WTC11 (cell line): ENCODE measurements at regions not wholly inside any gene's neighbourhood (a gene's known extent, or its start where the extent isn't known, plus 50 kb on each side); places are given as distances from the start of the nearest gene placed in this dataset.

Experiments
- ATAC-seq: fragments of 200-7000 bp; cut with Tn5 transposase; 2 replicates; pipeline ENCODE4 v1.10.0; 2021; ENCODE audit warnings: mild to moderate bottlenecking, moderate library complexity
- CTCF ChIA-PET: fragments of 300-600 bp; sonication (Branson Sonifier 250); formaldehyde crosslinking; loops from one replicate; lab custom pipeline; 2021; ENCODE audit warnings: antibody characterized with exemption; lab: Charles Lee
- POLR2A ChIA-PET: fragments of 350-600 bp; sonication (Branson Sonifier 250); formaldehyde crosslinking; loops from one replicate; lab custom pipeline; 2021; ENCODE audit warnings: antibody characterized with exemption; lab: Charles Lee
- DNase-seq: peaks from one replicate; pipeline ENCODE4 v3.0.0; 2021; ENCODE audit warnings: low spot score
- H3K27ac Mint-ChIP-seq: 2 replicates; pipeline ENCODE4 v1.8.0; 2021; ENCODE audit warnings: mixed read lengths
- H3K27me3 Mint-ChIP-seq: 2 replicates; pipeline ENCODE4 v1.8.0; 2021; ENCODE audit warnings: low read depth, mild to moderate bottlenecking, moderate library complexity, mixed read lengths
- H3K36me3 Mint-ChIP-seq: 2 replicates; pipeline ENCODE4 v1.8.0; 2021; ENCODE audit warnings: mixed read lengths
- H3K4me1 Mint-ChIP-seq: 2 replicates; pipeline ENCODE4 v1.8.0; 2022; ENCODE audit warnings: mixed read lengths
- H3K4me3 Mint-ChIP-seq: 2 replicates; pipeline ENCODE4 v1.8.0; 2021; ENCODE audit warnings: mild to moderate bottlenecking, moderate library complexity, mixed read lengths
- H3K9me3 Mint-ChIP-seq: 2 replicates; pipeline ENCODE4 v1.8.0; 2021; ENCODE audit warnings: mixed read lengths
- AFF4 ChIP-seq: sonication (generic); formaldehyde crosslinking; IDR thresholded peaks from 2 replicates; pipeline ENCODE4 v1.8.1; 2023; ENCODE audit warnings: mild to moderate bottlenecking, missing genetic modification reagents, borderline replicate concordance
- ARID4B ChIP-seq: sonication (generic); formaldehyde crosslinking; IDR thresholded peaks from 2 replicates; pipeline ENCODE4 v1.8.0; 2023; ENCODE audit warnings: missing genetic modification reagents, mild to moderate bottlenecking, borderline replicate concordance
- E2F5 ChIP-seq: sonication (generic); formaldehyde crosslinking; IDR thresholded peaks from 2 replicates; pipeline ENCODE4 v1.8.1; 2022; ENCODE audit warnings: mild to moderate bottlenecking, moderate library complexity, missing genetic modification reagents
- EMX1 ChIP-seq: fragments of 250-450 bp; sonication (Bioruptor Pico); IDR thresholded peaks from 2 replicates; pipeline ENCODE4 v1.8.0; 2021; ENCODE audit warnings: mild to moderate bottlenecking
- ERG ChIP-seq: fragments of 250-450 bp; sonication (Bioruptor Pico); IDR thresholded peaks from 2 replicates; pipeline ENCODE4 v1.8.0; 2021; ENCODE audit warnings: mild to moderate bottlenecking
- ESRRA ChIP-seq: sonication (generic); formaldehyde crosslinking; IDR thresholded peaks from 2 replicates; pipeline ENCODE4 v1.8.1; 2022; ENCODE audit warnings: mild to moderate bottlenecking, missing genetic modification reagents, borderline replicate concordance
- FOXJ3 ChIP-seq: sonication (generic); formaldehyde crosslinking; IDR thresholded peaks from 2 replicates; pipeline ENCODE4 v1.9.0; 2021; ENCODE audit warnings: missing genetic modification reagents, mild to moderate bottlenecking, borderline replicate concordance
- GABPB1 ChIP-seq: sonication (generic); formaldehyde crosslinking; IDR thresholded peaks from 2 replicates; pipeline ENCODE4 v1.8.1; 2023; ENCODE audit warnings: mild to moderate bottlenecking, missing genetic modification reagents
- GRHL2 ChIP-seq: fragments of 250-450 bp; sonication (Bioruptor Pico); IDR thresholded peaks from 2 replicates; pipeline ENCODE4 v1.8.0; 2022; ENCODE audit warnings: mild to moderate bottlenecking, moderate library complexity; ENCODE audit not compliant: insufficient replicate concordance, severe bottlenecking
- HMGA2 ChIP-seq: fragments of 250-450 bp; sonication (Bioruptor Pico); IDR thresholded peaks from 2 replicates; pipeline ENCODE4 v1.4.0; 2021; ENCODE audit warnings: mild to moderate bottlenecking, moderate library complexity
- IRF2 ChIP-seq: sonication (generic); formaldehyde crosslinking; IDR thresholded peaks from 2 replicates; pipeline ENCODE4 v1.8.0; 2022; ENCODE audit warnings: low read depth, missing genetic modification reagents, borderline replicate concordance
- JAZF1 ChIP-seq: fragments of 250-450 bp; sonication (Bioruptor Pico); IDR thresholded peaks from 2 replicates; pipeline ENCODE4 v1.9.0; 2021; ENCODE audit warnings: moderate library complexity, mild to moderate bottlenecking, inconsistent platforms
- MYBL2 ChIP-seq: sonication (generic); formaldehyde crosslinking; IDR thresholded peaks from 2 replicates; pipeline ENCODE4 v1.8.1; 2023; ENCODE audit warnings: mild to moderate bottlenecking, moderate library complexity, missing genetic modification reagents
- NFE2L1 ChIP-seq: sonication (generic); formaldehyde crosslinking; IDR thresholded peaks from 2 replicates; pipeline ENCODE4 v1.8.1; 2023; ENCODE audit warnings: missing genetic modification reagents
- NR1H2 ChIP-seq: sonication (generic); formaldehyde crosslinking; IDR thresholded peaks from 2 replicates; pipeline ENCODE4 v1.9.0; 2021; ENCODE audit warnings: mild to moderate bottlenecking, moderate library complexity, missing genetic modification reagents
- OVOL2 ChIP-seq: fragments of 250-450 bp; sonication (Bioruptor Pico); IDR thresholded peaks from 2 replicates; pipeline ENCODE4 v1.9.0; 2021; ENCODE audit warnings: mild to moderate bottlenecking, borderline replicate concordance
- PRRX2 ChIP-seq: fragments of 250-450 bp; sonication (Bioruptor Pico); IDR thresholded peaks from 2 replicates; pipeline ENCODE4 v1.8.0; 2021; ENCODE audit warnings: mild to moderate bottlenecking
- RORB ChIP-seq: fragments of 250-450 bp; sonication (Bioruptor Pico); IDR thresholded peaks from 2 replicates; pipeline ENCODE4 v1.9.0; 2021; ENCODE audit warnings: mild to moderate bottlenecking
- STAT6 ChIP-seq: sonication (generic); formaldehyde crosslinking; conservative IDR thresholded peaks from 2 replicates; pipeline ENCODE4 v1.8.1; 2023; ENCODE audit warnings: mild to moderate bottlenecking, low read depth, missing genetic modification reagents, moderate library complexity
- TCF7 ChIP-seq: sonication (generic); formaldehyde crosslinking; IDR thresholded peaks from 2 replicates; pipeline ENCODE4 v1.8.0; 2022; ENCODE audit warnings: mild to moderate bottlenecking, low read depth, missing genetic modification reagents, moderate library complexity
- USF2 ChIP-seq: sonication (generic); formaldehyde crosslinking; IDR thresholded peaks from 2 replicates; pipeline ENCODE4 v1.8.1; 2023; ENCODE audit warnings: mild to moderate bottlenecking, missing genetic modification reagents, moderate library complexity
- ZNF423 ChIP-seq: fragments of 250-450 bp; sonication (Bioruptor Pico); IDR thresholded peaks from 2 replicates; pipeline ENCODE4 v2.1.2; 2022; ENCODE audit warnings: mild to moderate bottlenecking, moderate library complexity

GRCh38 chr9:14497476-14497875 is 183.5 kb upstream of the NFIB start:
- TF ChIP-seq PRRX2 (no peak), EMX1 (CRISPR knock-in tag) (no peak), RORB (CRISPR knock-in tag) (no peak), IRF2 (no peak), GABPB1 (CRISPR knock-in tag) (no peak), HMGA2 (CRISPR knock-in tag) (no peak), TCF7 (CRISPR knock-in tag) (no peak), ERG (no peak), JAZF1 (CRISPR knock-in tag) (no peak), OVOL2 (CRISPR knock-in tag) (no peak), MYBL2 (CRISPR knock-in tag) (no peak), GRHL2 (CRISPR knock-in tag) (no peak), E2F5 (CRISPR knock-in tag) (no peak), NFE2L1 (CRISPR knock-in tag) (no peak), AFF4 (CRISPR knock-in tag) (no peak), STAT6 (CRISPR knock-in tag) (no peak), NR1H2 (CRISPR knock-in tag) (no peak)
- H3K27ac Mint-ChIP-seq: no peak overlapping the region
- H3K9me3 Mint-ChIP-seq: no peaks in the 10 kb centered on the region
- no peaks in the 10 kb centered on the region for H3K36me3 Mint-ChIP-seq
- H3K4me3 Mint-ChIP-seq: no peak overlapping the region
- DNase-seq: no peak
- ATAC-seq: no peak
- ChIA-PET POLR2A (no interaction called here), CTCF (no interaction called here)
- peaks cover 14% of the 10 kb centered on the region for H3K4me1 Mint-ChIP-seq
- no peaks in the 10 kb centered on the region for H3K27me3 Mint-ChIP-seq

- peaks cover 7% of the 10 kb centered on the region; the same call in 1 of the 2 replicates for H3K9me3 Mint-ChIP-seq
- ATAC-seq (no peak), DNase-seq (no peak)
- no peaks in the 10 kb centered on the region for H3K36me3 Mint-ChIP-seq
- no peak overlapping the region for H3K27ac Mint-ChIP-seq
- CTCF ChIA-PET: interaction anchor here (1.6 kb wide), 1 partner anchor 280 kb away, joined by 4 read pairs; no protein-coding TSS in a partner anchor
- no peaks in the 10 kb centered on the region for H3K27me3 Mint-ChIP-seq
- H3K4me3 Mint-ChIP-seq: no peak overlapping the region
- peaks cover 3% of the 10 kb centered on the region for H3K4me1 Mint-ChIP-seq
- POLR2A ChIA-PET: no interaction called here
- TF ChIP-seq MYBL2 (CRISPR knock-in tag): no peak
- TF ChIP-seq ARID4B: no peak
- no peak for TF ChIP-seq FOXJ3 (CRISPR knock-in tag)
- no peak for TF ChIP-seq OVOL2 (CRISPR knock-in tag)
- no peak for TF ChIP-seq ESRRA
- TF ChIP-seq PRRX2: no peak
- TF ChIP-seq USF2 (CRISPR knock-in tag): no peak
- no peak for TF ChIP-seq ZNF423
Measured at GRCh38 chr9:14488421-14489190, 174.7 kb upstream of the NFIB start.
